Fibroblast of lung (primary cell): ENCODE measurements at regions not wholly inside any gene's neighbourhood (a gene's known extent, or its start where the extent isn't known, plus 50 kb on each side); places are given as distances from the start of the nearest gene placed in this dataset.

Experiments
- DNase-seq, 2 donors: peaks; one replicate each; pipeline versions ENCODE4 v3.0.0 to v3.0.0-alpha.2; 2010; ENCODE audit warnings: low read depth in 2 of 2
- H2AFZ ChIP-seq: 2 replicates; pipeline ENCODE4 v1.5.1; 2012; ENCODE audit warnings: low read length, control low read depth, inconsistent platforms
- H3K27ac ChIP-seq: 2 replicates; pipeline ENCODE4 v1.5.1; 2011; ENCODE audit warnings: low read length, control low read depth; ENCODE audit not compliant: insufficient read depth
- H3K27me3 ChIP-seq: 2 replicates; pipeline ENCODE4 v1.5.1; 2011; ENCODE audit warnings: mild to moderate bottlenecking, low read length; ENCODE audit not compliant: control insufficient read depth, insufficient read depth
- H3K36me3 ChIP-seq: 2 replicates; pipeline ENCODE4 v1.5.1; 2011; ENCODE audit warnings: low read length; ENCODE audit not compliant: control insufficient read depth, insufficient read depth
- H3K4me1 ChIP-seq: 2 replicates; pipeline ENCODE4 v1.5.1; 2011; ENCODE audit warnings: low read length; ENCODE audit not compliant: control insufficient read depth, insufficient read depth; ENCODE audit errors: extremely low read depth
- H3K4me2 ChIP-seq: 2 replicates; pipeline ENCODE4 v1.5.1; 2011; ENCODE audit warnings: low read length, control low read depth; ENCODE audit not compliant: insufficient read depth; ENCODE audit errors: extremely low read depth
- H3K4me3 ChIP-seq, 4 experiments: fragments of 200-600 bp in 1 of 4; sonication (generic) in 1 of 4; replicated peaks in 1 of 4; 2 replicates each; pipeline ENCODE4 v1.5.1; 2011 to 2016; ENCODE audit warnings: low read length in 4 of 4, low read depth in 3 of 4, mild to moderate bottlenecking in 3 of 4, control low read depth in 2 of 4, inconsistent platforms in 1 of 4, mixed read lengths in 1 of 4; ENCODE audit not compliant: insufficient read depth in 1 of 4; ENCODE audit errors: control extremely low read depth in 1 of 4
- H3K79me2 ChIP-seq: 2 replicates; pipeline ENCODE4 v1.5.1; 2012; ENCODE audit warnings: mild to moderate bottlenecking, low read length, inconsistent platforms; ENCODE audit not compliant: control insufficient read depth, insufficient read depth
- H3K9ac ChIP-seq: 2 replicates; pipeline ENCODE4 v1.5.1; 2011; ENCODE audit warnings: mild to moderate bottlenecking, low read length, control low read depth; ENCODE audit not compliant: insufficient read depth
- H3K9me3 ChIP-seq: 2 replicates; pipeline ENCODE4 v1.5.1; 2012; ENCODE audit warnings: low read depth, low read length; ENCODE audit not compliant: control insufficient read depth, insufficient read depth
- H4K20me1 ChIP-seq: 2 replicates; pipeline ENCODE4 v1.5.1; 2011; ENCODE audit warnings: low read length; ENCODE audit not compliant: control insufficient read depth, insufficient read depth; ENCODE audit errors: extremely low read depth
- CTCF ChIP-seq, 2 donors: IDR thresholded peaks in 1 of 2; conservative IDR thresholded peaks in 1 of 2; 1 replicate in 1 of 2; 2 replicates in 1 of 2; pipeline ENCODE4 v1.5.1; 2011 to 2012; ENCODE audit warnings: low read length in 2 of 2, control low read depth in 1 of 2, inconsistent platforms in 1 of 2, low read depth in 1 of 2, mild to moderate bottlenecking in 1 of 2
- EZH2 ChIP-seq: IDR thresholded peaks from 2 replicates; pipeline ENCODE4 v1.5.1; 2012; ENCODE audit warnings: low read length, control low read depth, mild to moderate bottlenecking; ENCODE audit errors: missing control alignments

GRCh38 chr1:229005097-229005496 lies 265.8 kb upstream of the RAB4A start:
- H3K27me3 ChIP-seq = no peaks in the 10 kb centered on the region
- no peak overlapping the region for H3K4me3 ChIP-seq
- no peaks in the 10 kb centered on the region for H3K9me3 ChIP-seq
- H2AFZ ChIP-seq = no peak overlapping the region
- no peak overlapping the region for H3K27ac ChIP-seq
- no peak overlapping the region for H3K4me2 ChIP-seq
- TF ChIP-seq EZH2 (no peak), CTCF (conservative IDR thresholded peaks at IDR 0.05 in 1 of 2, IDR thresholded peaks at IDR 0.05 in 1 of 2; ENCODE audit: low read depth in 1 of 2, low read length in 2 of 2) (no peak)
- H4K20me1 ChIP-seq = no peaks in the 10 kb centered on the region
- H3K9ac ChIP-seq = no peak overlapping the region
- no peaks in the 10 kb centered on the region for H3K79me2 ChIP-seq
- H3K4me1 ChIP-seq = no peaks in the 10 kb centered on the region
- no peaks in the 10 kb centered on the region for H3K36me3 ChIP-seq
- DNase-seq = no peak

GRCh38 chr1:229005556-229005955 lies 265.4 kb upstream of the RAB4A start:
- Histone ChIP-seq H3K4me1 (no peaks in the 10 kb centered on the region), H3K27ac (no peak overlapping the region), H3K4me2 (no peak overlapping the region), H3K27me3 (no peaks in the 10 kb centered on the region), H3K36me3 (no peaks in the 10 kb centered on the region), H3K9me3 (no peaks in the 10 kb centered on the region), H2AFZ (no peak overlapping the region), H3K4me3 (no peak overlapping the region), H3K9ac (no peak overlapping the region), H3K79me2 (no peaks in the 10 kb centered on the region), H4K20me1 (no peaks in the 10 kb centered on the region)
- TF ChIP-seq EZH2 (no peak), CTCF (conservative IDR thresholded peaks at IDR 0.05 in 1 of 2, IDR thresholded peaks at IDR 0.05 in 1 of 2; ENCODE audit: low read depth in 1 of 2, low read length in 2 of 2) (no peak)
- no peak for DNase-seq

- H3K27me3 ChIP-seq = no peaks in the 10 kb centered on the region
- no peak overlapping the region for H3K4me2 ChIP-seq
- H4K20me1 ChIP-seq = no peaks in the 10 kb centered on the region
- no peak overlapping the region for H2AFZ ChIP-seq
- TF ChIP-seq EZH2 (no peak), CTCF (conservative IDR thresholded peaks at IDR 0.05 in 1 of 2, IDR thresholded peaks at IDR 0.05 in 1 of 2; ENCODE audit: low read depth in 1 of 2, low read length in 2 of 2) (no peak)
- no peaks in the 10 kb centered on the region for H3K79me2 ChIP-seq
- H3K4me3 ChIP-seq = no peak overlapping the region
- H3K36me3 ChIP-seq = no peaks in the 10 kb centered on the region
- no peak overlapping the region for H3K9ac ChIP-seq
- DNase-seq = peak in 1 of 2 donors; percentile 57
- no peaks in the 10 kb centered on the region for H3K9me3 ChIP-seq
- no peak overlapping the region for H3K27ac ChIP-seq
- H3K4me1 ChIP-seq = no peaks in the 10 kb centered on the region
These were observed 264.6 kb upstream of the RAB4A start for GRCh38 chr1:229006121-229006870.
